HEK293 (cell line): ENCODE measurements at regions not wholly inside any gene's neighbourhood (a gene's known extent, or its start where the extent isn't known, plus 50 kb on each side); places are given as distances from the start of the nearest gene placed in this dataset.

ENCODE experiments used
- CTCF ChIA-PET: fragments of 350-600 bp; formaldehyde crosslinking; extraction: SDS; loops from one replicate; lab custom pipeline; 2021; ENCODE audit warnings: antibody characterized with exemption; lab: Yijun Ruan, JAX
- POLR2A ChIA-PET: fragments of 300-600 bp; formaldehyde crosslinking; extraction: SDS; loops from one replicate; lab custom pipeline; 2020; ENCODE audit warnings: antibody characterized with exemption, inconsistent platforms; lab: Yijun Ruan, JAX
- H3K27ac ChIP-seq: fragments of 200-500 bp; sonication (Bioruptor generic); 2 replicates; pipeline ENCODE4 v1.5.1; 2014; ENCODE audit warnings: low read depth, low read length, control low read depth, inconsistent platforms; ENCODE audit errors: extremely low read depth
- H3K36me3 ChIP-seq, 2 experiments: fragments of 200-500 bp in 1 of 2; sonication (Bioruptor generic) in 1 of 2; 1 replicate in 1 of 2; 2 replicates in 1 of 2; pipeline ENCODE4 v1.5.1; 2014 to 2017; ENCODE audit warnings: inconsistent platforms in 2 of 2, low read length in 2 of 2; ENCODE audit not compliant: control insufficient read depth in 2 of 2, insufficient read depth in 1 of 2
- H3K4me1 ChIP-seq: fragments of 200-500 bp; sonication (Bioruptor generic); 2 replicates; pipeline ENCODE4 v1.5.1; 2014; ENCODE audit warnings: mild to moderate bottlenecking, low read length, inconsistent platforms; ENCODE audit not compliant: control insufficient read depth, insufficient read depth
- H3K4me3 ChIP-seq: 2 replicates; pipeline ENCODE4 v1.5.1; 2011; ENCODE audit warnings: low read depth, mild to moderate bottlenecking, control low read depth, low read length, moderate library complexity
- H3K9me3 ChIP-seq: fragments of 200-500 bp; sonication (Bioruptor generic); 2 replicates; pipeline ENCODE4 v1.5.1; 2014; ENCODE audit warnings: low read depth, low read length, inconsistent platforms; ENCODE audit not compliant: control insufficient read depth, insufficient read depth
- GFI1B ChIP-seq: fragments of 450-650 bp; formaldehyde crosslinking; IDR thresholded peaks from 2 replicates; pipeline ENCODE4 v1.5.1; 2016; ENCODE audit warnings: missing biosample characterization, missing genetic modification characterization
- HOXA7 ChIP-seq: sonication (generic); formaldehyde crosslinking; IDR thresholded peaks from 2 replicates; pipeline ENCODE4 v1.8.1; 2022; ENCODE audit warnings: missing genetic modification reagents, borderline replicate concordance
- MYNN ChIP-seq: fragments of 450-650 bp; formaldehyde crosslinking; IDR thresholded peaks from 2 replicates; pipeline ENCODE4 v1.5.1; 2016; ENCODE audit warnings: missing biosample characterization, missing genetic modification characterization, borderline replicate concordance
- PRDM1 ChIP-seq: fragments of 450-650 bp; formaldehyde crosslinking; IDR thresholded peaks from 2 replicates; pipeline ENCODE4; 2016; ENCODE audit warnings: missing biosample characterization, missing genetic modification characterization
- SCRT1 ChIP-seq: fragments of 450-650 bp; formaldehyde crosslinking; IDR thresholded peaks from 2 replicates; pipeline ENCODE4 v1.5.1; 2016; ENCODE audit warnings: missing biosample characterization, missing genetic modification characterization, borderline replicate concordance
- SP3 ChIP-seq: fragments of 450-650 bp; formaldehyde crosslinking; IDR thresholded peaks from 2 replicates; pipeline ENCODE4 v1.5.1; 2016; ENCODE audit warnings: missing biosample characterization, missing genetic modification characterization
- ZBTB48 ChIP-seq: fragments of 450-650 bp; formaldehyde crosslinking; IDR thresholded peaks from 2 replicates; pipeline ENCODE4 v1.5.1; 2016; ENCODE audit warnings: missing biosample characterization, missing genetic modification characterization
- ZFP37 ChIP-seq: fragments of 450-650 bp; formaldehyde crosslinking; IDR thresholded peaks from 2 replicates; pipeline ENCODE4 v1.5.1; 2016; ENCODE audit warnings: missing biosample characterization, missing genetic modification characterization
- ZNF121 ChIP-seq: fragments of 450-650 bp; formaldehyde crosslinking; IDR thresholded peaks from 2 replicates; pipeline ENCODE4 v1.5.1; 2016; ENCODE audit warnings: missing biosample characterization, missing genetic modification characterization
- ZNF174 ChIP-seq: fragments of 450-650 bp; formaldehyde crosslinking; IDR thresholded peaks from 2 replicates; pipeline ENCODE4 v1.5.0; 2017; ENCODE audit warnings: missing biosample characterization, mild to moderate bottlenecking, missing genetic modification characterization
- ZNF214 ChIP-seq: fragments of 450-650 bp; formaldehyde crosslinking; IDR thresholded peaks from 2 replicates; pipeline ENCODE4 v1.5.1; 2017; ENCODE audit warnings: missing biosample characterization, mild to moderate bottlenecking, missing genetic modification characterization, borderline replicate concordance
- ZNF341 ChIP-seq: fragments of 450-650 bp; formaldehyde crosslinking; IDR thresholded peaks from 2 replicates; pipeline ENCODE4; 2016; ENCODE audit warnings: low read depth, missing biosample characterization, missing genetic modification characterization
- ZNF366 ChIP-seq: fragments of 450-650 bp; formaldehyde crosslinking; conservative IDR thresholded peaks from 2 replicates; pipeline ENCODE4 v1.5.1; 2016; ENCODE audit warnings: missing biosample characterization, missing genetic modification characterization
- ZNF529 ChIP-seq: fragments of 450-650 bp; formaldehyde crosslinking; IDR thresholded peaks from 2 replicates; pipeline ENCODE4 v1.5.1; 2017; ENCODE audit warnings: missing genetic modification characterization, missing biosample characterization; ENCODE audit not compliant: insufficient replicate concordance
- ZNF571 ChIP-seq: fragments of 450-650 bp; formaldehyde crosslinking; IDR thresholded peaks from 2 replicates; pipeline ENCODE4 v1.5.0; 2017; ENCODE audit warnings: missing biosample characterization, missing genetic modification characterization
- ZNF585B ChIP-seq: fragments of 450-650 bp; formaldehyde crosslinking; IDR thresholded peaks from 2 replicates; pipeline ENCODE4 v1.5.1; 2016; ENCODE audit warnings: missing biosample characterization, missing genetic modification characterization
- ZNF596 ChIP-seq: fragments of 450-650 bp; IDR thresholded peaks from 2 replicates; pipeline ENCODE4 v1.5.0; 2018; ENCODE audit warnings: missing biosample characterization, mild to moderate bottlenecking, missing genetic modification characterization, moderate library complexity
- ZNF629 ChIP-seq: fragments of 450-650 bp; formaldehyde crosslinking; IDR thresholded peaks from 2 replicates; pipeline ENCODE4 v1.5.1; 2017; ENCODE audit warnings: missing biosample characterization, missing genetic modification characterization
- ZNF654 ChIP-seq: fragments of 450-650 bp; formaldehyde crosslinking; IDR thresholded peaks from 2 replicates; pipeline ENCODE4 v1.5.1; 2016; ENCODE audit warnings: low read depth, missing biosample characterization, missing genetic modification characterization
- ZNF701 ChIP-seq: fragments of 450-650 bp; formaldehyde crosslinking; IDR thresholded peaks from 2 replicates; pipeline ENCODE4 v1.5.1; 2016; ENCODE audit warnings: missing biosample characterization, missing genetic modification characterization
- ZNF747 ChIP-seq: fragments of 450-650 bp; formaldehyde crosslinking; IDR thresholded peaks from 2 replicates; pipeline ENCODE4 v1.5.1; 2016; ENCODE audit warnings: missing biosample characterization, missing genetic modification characterization
- ZNF76 ChIP-seq: fragments of 450-650 bp; formaldehyde crosslinking; IDR thresholded peaks from 2 replicates; pipeline ENCODE4; 2016; ENCODE audit warnings: low read depth, missing biosample characterization, missing genetic modification characterization, borderline replicate concordance
- ZNF776 ChIP-seq: fragments of 450-650 bp; formaldehyde crosslinking; IDR thresholded peaks from 2 replicates; pipeline ENCODE4 v1.5.0; 2017; ENCODE audit warnings: missing biosample characterization, missing genetic modification characterization, borderline replicate concordance
- ZNF837 ChIP-seq: fragments of 450-650 bp; formaldehyde crosslinking; IDR thresholded peaks from 2 replicates; pipeline ENCODE4 v1.5.1; 2016; ENCODE audit warnings: missing biosample characterization, missing genetic modification characterization
- TF ChIP-seq, protein P1 (sequence below): fragments of 450-650 bp; formaldehyde crosslinking; IDR thresholded peaks from 2 replicates; pipeline ENCODE4 v1.5.1; 2016; ENCODE audit warnings: missing biosample characterization, missing genetic modification characterization
- TF ChIP-seq, protein P2 (sequence below): fragments of 450-650 bp; formaldehyde crosslinking; IDR thresholded peaks from 2 replicates; pipeline ENCODE4 v1.5.1; 2016; ENCODE audit warnings: missing biosample characterization, missing genetic modification characterization
- TF ChIP-seq, protein P3 (sequence below): fragments of 450-650 bp; formaldehyde crosslinking; IDR thresholded peaks from 2 replicates; pipeline ENCODE4 v1.5.1; 2016; ENCODE audit warnings: missing biosample characterization, missing genetic modification characterization, low read depth
- TF ChIP-seq, protein P4 (sequence below): fragments of 450-650 bp; formaldehyde crosslinking; IDR thresholded peaks from 2 replicates; pipeline ENCODE4 v1.5.1; 2016; ENCODE audit warnings: missing biosample characterization, missing genetic modification characterization

DNA sequence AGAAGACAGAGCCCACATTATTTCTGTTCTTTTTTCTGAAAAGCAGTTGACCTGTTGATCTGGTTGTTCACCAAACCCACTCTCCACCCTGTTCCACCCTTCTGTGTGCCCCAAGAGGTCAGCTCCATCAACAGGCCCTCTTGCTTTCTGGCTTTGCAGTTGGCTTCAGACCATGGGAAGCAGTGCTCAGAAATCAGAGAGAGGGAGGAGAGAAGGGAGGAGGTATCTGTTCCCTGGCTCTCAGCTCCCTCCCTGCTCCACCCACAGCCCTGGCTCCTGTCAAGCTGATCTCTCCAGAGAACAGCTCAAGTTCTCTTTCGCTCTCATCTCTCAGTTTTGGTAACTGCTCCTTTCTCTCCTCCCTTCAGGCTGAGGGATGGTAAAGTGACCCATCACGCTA, 144.2 kb upstream of the RAI14 start:
- ChIA-PET CTCF (interaction anchor here (1.2 to 3.4 kb wide), 3 partner anchors 11 to 26 kb away, joined by 3 to 15 read pairs (median 12); no protein-coding TSS in a partner anchor), POLR2A (interaction anchor here (0.7 kb wide), 1 partner anchor 27 kb away, joined by 7 read pairs; no protein-coding TSS in a partner anchor)
- TF ChIP-seq, protein P1, sequence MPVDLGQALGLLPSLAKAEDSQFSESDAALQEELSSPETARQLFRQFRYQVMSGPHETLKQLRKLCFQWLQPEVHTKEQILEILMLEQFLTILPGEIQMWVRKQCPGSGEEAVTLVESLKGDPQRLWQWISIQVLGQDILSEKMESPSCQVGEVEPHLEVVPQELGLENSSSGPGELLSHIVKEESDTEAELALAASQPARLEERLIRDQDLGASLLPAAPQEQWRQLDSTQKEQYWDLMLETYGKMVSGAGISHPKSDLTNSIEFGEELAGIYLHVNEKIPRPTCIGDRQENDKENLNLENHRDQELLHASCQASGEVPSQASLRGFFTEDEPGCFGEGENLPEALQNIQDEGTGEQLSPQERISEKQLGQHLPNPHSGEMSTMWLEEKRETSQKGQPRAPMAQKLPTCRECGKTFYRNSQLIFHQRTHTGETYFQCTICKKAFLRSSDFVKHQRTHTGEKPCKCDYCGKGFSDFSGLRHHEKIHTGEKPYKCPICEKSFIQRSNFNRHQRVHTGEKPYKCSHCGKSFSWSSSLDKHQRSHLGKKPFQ (tag by site-specific recombination), result no peak
- TF ChIP-seq ZNF341 (tag by site-specific recombination), result peak; percentile 27; the same call in 1 of the 2 replicates
- peak; percentile 39; the same call in 1 of the 2 replicates for TF ChIP-seq ZNF596 (tag by site-specific recombination)
- TF ChIP-seq SCRT1 (tag by site-specific recombination), result no peak
- TF ChIP-seq ZNF776 (tag by site-specific recombination), result no peak
- Histone ChIP-seq H3K36me3 (no peaks in the 10 kb centered on the region), H3K4me1 (peaks cover 13% of the 10 kb centered on the region), H3K9me3 (no peaks in the 10 kb centered on the region), H3K27ac (no peak overlapping the region), H3K4me3 (no peak overlapping the region)

DNA sequence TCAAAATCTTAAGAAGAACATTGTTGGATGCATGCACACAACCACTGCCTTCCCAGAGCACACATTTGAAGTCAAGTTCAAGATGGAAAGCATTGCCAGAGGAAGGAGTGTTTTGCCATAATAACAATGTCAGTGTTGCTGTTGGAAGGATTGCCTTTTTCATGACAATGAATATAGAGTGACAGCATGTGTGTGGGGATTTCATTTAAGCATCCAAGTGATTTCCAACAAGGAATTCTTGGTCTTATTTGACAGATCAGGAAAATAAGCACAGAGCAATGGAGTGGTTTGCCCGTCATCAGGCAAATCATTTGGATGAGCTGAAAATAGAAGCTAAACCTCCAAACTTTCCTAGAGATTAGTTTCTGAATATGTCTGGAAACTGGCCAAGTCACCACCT, 140.0 kb upstream of the RAI14 start:
- ChIA-PET CTCF (interaction anchor here (3.8 kb wide), 1 partner anchor 382 kb away, joined by 18 read pairs; no protein-coding TSS in a partner anchor), POLR2A (no interaction called here)
- Histone ChIP-seq H3K9me3 (no peaks in the 10 kb centered on the region), H3K4me1 (peaks cover 9% of the 10 kb centered on the region), H3K27ac (no peak overlapping the region), H3K36me3 (no peaks in the 10 kb centered on the region), H3K4me3 (no peak overlapping the region)
- no peak for TF ChIP-seq ZNF629
- TF ChIP-seq ZNF174, result no peak
- TF ChIP-seq ZNF76 (tag by site-specific recombination), result no peak
- no peak for TF ChIP-seq SP3 (tag by site-specific recombination)
- TF ChIP-seq, protein P2, sequence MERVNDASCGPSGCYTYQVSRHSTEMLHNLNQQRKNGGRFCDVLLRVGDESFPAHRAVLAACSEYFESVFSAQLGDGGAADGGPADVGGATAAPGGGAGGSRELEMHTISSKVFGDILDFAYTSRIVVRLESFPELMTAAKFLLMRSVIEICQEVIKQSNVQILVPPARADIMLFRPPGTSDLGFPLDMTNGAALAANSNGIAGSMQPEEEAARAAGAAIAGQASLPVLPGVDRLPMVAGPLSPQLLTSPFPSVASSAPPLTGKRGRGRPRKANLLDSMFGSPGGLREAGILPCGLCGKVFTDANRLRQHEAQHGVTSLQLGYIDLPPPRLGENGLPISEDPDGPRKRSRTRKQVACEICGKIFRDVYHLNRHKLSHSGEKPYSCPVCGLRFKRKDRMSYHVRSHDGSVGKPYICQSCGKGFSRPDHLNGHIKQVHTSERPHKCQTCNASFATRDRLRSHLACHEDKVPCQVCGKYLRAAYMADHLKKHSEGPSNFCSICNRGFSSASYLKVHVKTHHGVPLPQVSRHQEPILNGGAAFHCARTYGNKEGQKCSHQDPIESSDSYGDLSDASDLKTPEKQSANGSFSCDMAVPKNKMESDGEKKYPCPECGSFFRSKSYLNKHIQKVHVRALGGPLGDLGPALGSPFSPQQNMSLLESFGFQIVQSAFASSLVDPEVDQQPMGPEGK (tag by site-specific recombination), result no peak
- TF ChIP-seq ZNF654 (tag by site-specific recombination), result no peak
- TF ChIP-seq, protein P3, sequence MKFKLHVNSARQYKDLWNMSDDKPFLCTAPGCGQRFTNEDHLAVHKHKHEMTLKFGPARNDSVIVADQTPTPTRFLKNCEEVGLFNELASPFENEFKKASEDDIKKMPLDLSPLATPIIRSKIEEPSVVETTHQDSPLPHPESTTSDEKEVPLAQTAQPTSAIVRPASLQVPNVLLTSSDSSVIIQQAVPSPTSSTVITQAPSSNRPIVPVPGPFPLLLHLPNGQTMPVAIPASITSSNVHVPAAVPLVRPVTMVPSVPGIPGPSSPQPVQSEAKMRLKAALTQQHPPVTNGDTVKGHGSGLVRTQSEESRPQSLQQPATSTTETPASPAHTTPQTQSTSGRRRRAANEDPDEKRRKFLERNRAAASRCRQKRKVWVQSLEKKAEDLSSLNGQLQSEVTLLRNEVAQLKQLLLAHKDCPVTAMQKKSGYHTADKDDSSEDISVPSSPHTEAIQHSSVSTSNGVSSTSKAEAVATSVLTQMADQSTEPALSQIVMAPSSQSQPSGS, result no peak
- no peak for TF ChIP-seq HOXA7
- TF ChIP-seq ZNF701 (tag by site-specific recombination), result no peak
- no peak for TF ChIP-seq ZNF121
- TF ChIP-seq ZNF366 (tag by site-specific recombination), result no peak
- no peak for TF ChIP-seq ZNF585B (tag by site-specific recombination)
- no peak for TF ChIP-seq ZBTB48
- TF ChIP-seq, all 188 proteins: peak for 0

DNA sequence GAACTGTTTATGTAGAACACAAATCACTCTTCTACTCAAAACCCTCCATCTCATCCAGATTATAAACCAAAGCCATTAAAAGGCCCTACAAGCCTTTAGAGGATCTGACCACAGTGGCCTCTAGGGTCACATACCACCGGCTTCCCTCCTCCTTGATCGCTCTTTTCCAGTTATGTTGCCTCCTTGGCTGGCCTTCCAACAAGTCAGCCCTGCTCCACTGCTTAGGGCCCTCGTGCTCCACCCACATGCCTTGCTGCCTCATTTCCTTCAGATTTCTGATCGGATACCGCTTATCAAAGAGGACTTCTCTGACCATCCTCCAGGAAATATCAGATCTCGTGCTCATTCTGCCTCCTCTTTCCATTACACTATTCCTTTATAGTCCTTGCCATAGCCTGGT, 139.4 kb upstream of the RAI14 start:
- no peak overlapping the region for H3K27ac ChIP-seq
- H3K4me3 ChIP-seq, result no peak overlapping the region
- ChIA-PET CTCF (interaction anchor here (0.6 to 3.8 kb wide), 3 partner anchors 215 to 874 kb away, joined by 3 to 18 read pairs (median 4); no protein-coding TSS in a partner anchor), POLR2A (no interaction called here)
- no peaks in the 10 kb centered on the region for H3K9me3 ChIP-seq
- peaks cover 7% of the 10 kb centered on the region; the same call in 1 of the 2 replicates for H3K4me1 ChIP-seq
- no peaks in the 10 kb centered on the region for H3K36me3 ChIP-seq
- TF ChIP-seq ZNF571 (tag by site-specific recombination), result no peak
- TF ChIP-seq ZNF529 (tag by site-specific recombination), result no peak
- TF ChIP-seq, protein P4, sequence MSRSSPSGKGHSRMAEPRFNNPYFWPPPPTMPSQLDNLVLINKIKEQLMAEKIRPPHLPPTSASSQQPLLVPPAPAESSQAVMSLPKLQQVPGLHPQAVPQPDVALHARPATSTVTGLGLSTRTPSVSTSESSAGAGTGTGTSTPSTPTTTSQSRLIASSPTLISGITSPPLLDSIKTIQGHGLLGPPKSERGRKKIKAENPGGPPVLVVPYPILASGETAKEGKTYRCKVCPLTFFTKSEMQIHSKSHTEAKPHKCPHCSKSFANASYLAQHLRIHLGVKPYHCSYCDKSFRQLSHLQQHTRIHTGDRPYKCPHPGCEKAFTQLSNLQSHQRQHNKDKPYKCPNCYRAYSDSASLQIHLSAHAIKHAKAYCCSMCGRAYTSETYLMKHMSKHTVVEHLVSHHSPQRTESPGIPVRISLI (tag by site-specific recombination), result no peak
- TF ChIP-seq ZNF214 (tag by site-specific recombination), result no peak
- TF ChIP-seq PRDM1, result no peak
- no peak for TF ChIP-seq GFI1B (tag by site-specific recombination)
- TF ChIP-seq MYNN (tag by site-specific recombination), result no peak
- TF ChIP-seq ZFP37 (tag by site-specific recombination), result no peak
- no peak for TF ChIP-seq ZNF837 (tag by site-specific recombination)
- TF ChIP-seq ZNF629, result no peak
- no peak for TF ChIP-seq ZNF747 (tag by site-specific recombination)
